Hepatic stellate cell (primary cell): ENCODE measurements at regions not wholly inside any gene's neighbourhood (a gene's known extent, or its start where the extent isn't known, plus 50 kb on each side); places are given as distances from the start of the nearest gene placed in this dataset.
"Not testable (repeated sequence)": the region's sequence is repeated elsewhere in the genome, so short reads cannot be mapped to it uniquely, and the experiment has no call there.

ENCODE experiments used
- DNase-seq: peaks from one replicate; pipeline ENCODE4 v3.0.0; 2011; ENCODE audit warnings: low spot score

DNA sequence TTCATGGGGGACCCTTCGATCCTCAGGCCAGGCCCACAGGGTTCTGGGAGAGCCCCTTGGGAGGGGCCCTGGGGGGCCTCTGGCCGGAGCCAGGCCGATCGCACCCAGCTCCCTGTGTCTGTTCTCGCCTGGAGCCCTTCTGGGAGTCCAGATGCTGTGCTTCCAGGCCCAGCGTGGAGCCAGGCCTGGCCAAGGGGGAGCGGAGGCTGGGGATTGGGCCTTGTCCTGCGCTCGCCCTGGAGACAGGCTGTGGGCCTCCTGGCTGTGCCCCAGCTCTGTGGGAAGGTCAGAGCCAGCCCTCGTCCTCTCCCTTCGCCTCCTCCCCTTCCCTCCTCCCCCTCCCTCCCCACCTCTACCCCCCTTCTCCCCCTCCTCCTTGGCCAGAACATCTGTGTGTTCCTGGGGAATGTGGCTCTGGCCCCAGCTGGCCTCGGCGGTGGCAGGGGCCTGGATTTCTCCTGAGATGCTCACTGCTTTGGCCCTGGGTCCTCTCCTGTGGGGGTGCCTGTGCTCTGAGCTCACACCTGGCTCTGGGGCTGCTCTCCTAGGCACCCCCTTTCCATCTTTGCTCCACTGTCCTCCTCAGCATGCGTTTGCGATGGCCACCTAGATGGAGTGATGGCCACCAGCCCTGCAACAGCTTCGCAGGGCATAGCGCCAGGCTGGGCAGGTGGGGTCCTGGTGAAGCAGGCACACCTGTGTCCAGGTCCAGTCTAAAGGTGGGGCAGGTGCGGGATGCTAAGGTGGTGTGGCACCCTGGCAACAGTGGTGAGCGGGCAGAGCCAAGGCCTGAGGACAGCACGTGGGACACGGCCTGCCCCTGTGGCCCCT is 90.6 kb upstream of the CIBAR2 start:
- DNase-seq: peak; percentile 65

DNA sequence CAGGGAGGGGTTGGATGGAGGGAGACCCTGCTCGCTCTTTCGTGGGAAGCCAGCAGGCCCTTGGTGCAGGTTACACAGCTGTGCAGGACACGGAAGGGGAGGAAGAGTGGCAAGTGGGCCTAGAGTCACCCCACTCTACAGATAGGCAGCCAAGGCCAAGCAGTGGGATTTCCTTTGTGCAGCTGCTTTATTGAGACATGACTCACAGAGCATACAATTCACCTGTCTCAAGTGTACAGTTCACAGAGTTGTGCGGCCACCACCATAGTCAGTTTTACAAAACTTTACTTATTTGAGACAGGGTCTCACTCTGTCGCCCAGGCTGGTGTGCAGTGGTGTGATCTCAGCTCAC is 91.2 kb upstream of the CIBAR2 start:
- DNase-seq: no peak

DNA sequence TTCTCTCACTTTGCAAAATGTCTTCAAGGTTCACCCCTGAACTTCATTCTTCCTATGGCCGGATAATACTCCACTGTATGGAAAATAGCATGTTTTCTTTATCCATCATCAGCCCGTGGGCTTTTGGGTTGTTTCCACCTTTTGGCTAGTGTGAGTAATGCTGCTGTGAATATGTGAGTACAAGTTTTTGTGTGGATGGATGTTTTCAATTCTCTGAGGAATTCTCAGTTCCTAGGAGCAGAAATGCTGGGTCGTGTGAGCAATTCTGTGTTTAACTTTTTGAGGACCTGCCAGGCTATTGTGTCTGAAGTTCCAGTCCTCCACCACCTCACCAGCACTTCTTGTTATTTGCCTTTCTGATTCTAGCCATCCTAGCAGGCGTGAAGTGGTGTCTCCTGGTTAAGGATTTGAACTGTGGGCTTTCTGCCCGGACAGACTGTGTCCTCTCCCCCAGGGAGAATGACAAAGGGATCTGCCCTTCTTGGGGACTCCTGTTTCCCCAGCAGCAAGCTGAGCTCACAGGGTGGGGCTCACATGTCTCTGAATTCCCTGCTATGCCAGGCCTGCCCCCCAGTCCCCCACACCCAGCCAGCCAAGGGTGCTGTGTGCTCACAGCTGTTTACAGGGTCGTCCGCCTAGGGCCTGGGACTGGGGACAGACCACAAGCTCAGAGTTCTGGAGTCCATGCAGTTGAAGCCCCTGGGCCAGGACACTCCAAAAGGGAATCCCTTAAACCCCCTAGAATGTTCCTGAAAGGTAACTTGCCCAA is 92.2 kb upstream of the CIBAR2 start:
- peak; percentile 74 for DNase-seq

DNA sequence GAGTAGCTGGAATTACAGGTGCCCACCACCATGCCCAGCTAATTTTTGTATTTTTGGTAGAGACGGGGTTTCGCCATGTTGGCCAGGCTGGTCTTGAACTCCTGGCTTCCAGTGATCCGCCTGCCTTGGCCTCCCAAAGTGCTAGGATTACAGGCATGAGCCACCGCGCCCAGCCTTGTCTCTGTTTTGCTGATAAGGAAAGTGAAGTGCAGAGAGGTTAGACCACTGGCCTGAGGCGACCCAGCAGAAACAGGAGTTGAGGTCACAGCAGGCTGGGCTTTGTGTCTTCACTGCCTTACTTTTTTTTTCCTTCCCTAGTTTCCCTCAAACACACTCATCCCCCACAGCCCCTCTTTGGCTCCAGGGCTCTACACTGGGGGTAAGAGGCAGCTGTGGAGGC is 93.0 kb upstream of the CIBAR2 start:
- not testable (repeated sequence) for DNase-seq

DNA sequence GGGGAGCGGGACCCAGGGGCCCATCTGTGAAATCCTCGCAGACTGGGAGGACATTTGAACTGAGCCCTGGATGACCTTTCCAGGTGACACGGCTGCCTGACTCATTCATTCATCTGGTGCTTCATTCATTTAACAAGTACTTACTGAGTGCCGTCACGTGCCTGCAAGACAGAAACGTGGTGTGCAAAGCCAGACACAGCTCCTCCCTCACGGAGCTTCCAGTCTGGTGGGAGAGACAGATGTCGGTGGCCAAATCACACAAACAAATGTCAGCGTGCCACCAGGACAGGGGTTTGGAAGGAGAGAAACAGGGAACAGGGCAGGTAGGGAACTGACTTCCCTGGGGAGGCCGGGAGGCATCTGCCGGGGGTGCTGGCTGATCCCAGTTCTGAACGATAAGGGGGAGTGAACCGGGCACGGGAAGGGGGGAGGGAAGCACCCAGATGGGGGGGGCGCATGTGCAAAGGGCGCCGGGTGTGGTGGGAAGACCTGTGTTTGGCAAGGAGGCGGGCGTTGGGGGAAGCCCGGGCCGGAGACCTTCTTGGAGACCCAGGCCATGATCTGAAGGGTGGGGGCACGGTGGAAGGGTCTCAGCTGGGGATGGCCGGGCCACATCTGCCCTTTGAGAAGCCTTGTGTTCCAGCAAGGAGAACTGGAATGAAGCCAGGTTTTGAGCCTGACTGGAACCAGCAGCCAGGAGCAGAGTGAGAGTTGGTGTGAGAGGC is 93.6 kb upstream of the CIBAR2 start:
- peak; percentile 52 for DNase-seq

DNA sequence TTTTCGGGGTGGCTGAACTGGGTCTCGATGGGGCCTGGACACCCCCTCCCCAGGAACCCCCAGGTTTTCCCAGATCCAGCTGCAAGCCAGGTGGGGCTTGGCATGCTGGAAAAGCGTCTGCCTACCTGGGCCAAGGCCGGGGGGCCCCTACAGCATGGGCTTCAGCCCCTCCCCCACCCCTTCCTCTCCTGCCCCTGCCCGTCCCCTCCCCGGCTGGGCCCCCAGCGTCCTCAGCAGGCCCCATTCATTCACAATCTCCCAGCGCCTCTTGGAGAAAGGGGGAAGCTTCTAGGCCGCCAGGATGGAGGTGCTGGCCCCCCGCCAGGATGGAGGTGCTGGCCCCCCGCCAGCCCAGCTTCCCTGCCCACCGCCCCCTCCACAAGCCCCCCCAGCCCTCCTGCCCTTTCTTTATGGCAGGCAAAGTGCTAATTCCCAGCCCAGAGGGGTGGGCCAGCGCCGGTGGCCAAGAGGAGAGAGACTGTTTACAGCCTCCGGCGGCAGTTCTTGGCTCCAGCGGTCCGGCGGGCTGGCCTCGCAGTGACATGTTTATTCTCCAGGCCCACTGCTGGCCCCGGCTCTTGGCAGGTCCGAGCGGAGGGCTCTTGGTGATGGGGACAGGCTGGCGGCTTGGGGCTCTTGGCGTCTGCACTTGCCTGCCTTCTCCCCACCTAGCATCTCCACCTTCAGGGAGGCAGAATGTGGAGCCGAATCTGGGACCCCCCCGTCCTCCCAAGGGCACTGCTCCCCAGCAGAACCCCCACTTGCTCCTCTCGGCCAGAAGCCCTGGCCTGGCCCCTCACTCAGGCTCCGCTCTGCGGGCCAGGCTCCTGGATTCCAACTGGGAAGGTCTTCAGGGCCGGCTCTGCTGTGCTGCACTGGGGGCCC is 94.4 kb upstream of the CIBAR2 start:
- no peak for DNase-seq

DNA sequence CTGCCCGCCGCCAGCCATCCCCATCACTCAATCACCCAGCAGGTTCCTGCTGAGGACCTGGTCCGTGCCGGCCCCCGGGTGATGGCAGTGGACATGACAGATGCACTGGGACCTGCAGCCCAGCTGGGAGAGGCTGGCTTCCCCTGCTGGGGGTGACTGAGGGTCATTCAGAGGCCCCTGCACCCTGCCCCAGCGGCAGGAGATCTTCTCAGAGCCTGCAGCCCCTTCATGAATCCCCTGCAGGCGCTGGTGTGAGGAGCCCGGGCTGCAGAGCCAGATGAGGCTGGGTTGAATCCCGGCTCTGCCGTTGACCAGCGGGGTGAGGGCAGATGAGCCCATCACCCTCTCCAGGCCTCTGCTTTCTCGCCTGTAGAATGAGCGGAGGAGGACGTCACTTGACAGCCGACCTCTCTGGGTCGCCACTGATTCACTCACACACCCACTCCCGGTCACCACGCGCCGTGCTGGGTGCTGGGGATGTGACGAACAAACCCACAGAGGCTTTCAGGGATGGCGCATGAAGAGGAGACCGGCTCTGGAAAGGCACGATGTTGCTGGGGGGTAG is 95.2 kb upstream of the CIBAR2 start:
- peak; percentile 65 for DNase-seq

DNA sequence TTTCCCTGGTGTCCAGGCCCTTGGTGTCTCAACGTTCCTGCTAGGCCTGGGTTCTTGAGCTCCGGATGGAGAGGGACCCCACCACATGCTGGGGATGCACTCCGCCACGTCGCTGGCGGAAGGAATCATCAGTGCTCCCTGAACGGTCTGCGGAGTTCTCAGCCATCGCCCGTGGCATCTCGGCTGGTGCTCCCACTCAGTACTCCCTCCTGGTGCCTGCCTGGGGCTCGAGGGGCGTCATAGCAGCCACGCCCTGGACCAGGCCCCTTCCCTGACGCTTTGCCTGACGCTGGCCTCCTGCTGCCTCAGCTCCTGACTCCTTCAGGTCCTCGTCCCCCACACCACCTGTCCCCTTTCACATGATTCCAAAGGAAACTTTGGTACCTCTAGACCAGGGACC is 95.9 kb upstream of the CIBAR2 start:
- DNase-seq: no peak

DNA sequence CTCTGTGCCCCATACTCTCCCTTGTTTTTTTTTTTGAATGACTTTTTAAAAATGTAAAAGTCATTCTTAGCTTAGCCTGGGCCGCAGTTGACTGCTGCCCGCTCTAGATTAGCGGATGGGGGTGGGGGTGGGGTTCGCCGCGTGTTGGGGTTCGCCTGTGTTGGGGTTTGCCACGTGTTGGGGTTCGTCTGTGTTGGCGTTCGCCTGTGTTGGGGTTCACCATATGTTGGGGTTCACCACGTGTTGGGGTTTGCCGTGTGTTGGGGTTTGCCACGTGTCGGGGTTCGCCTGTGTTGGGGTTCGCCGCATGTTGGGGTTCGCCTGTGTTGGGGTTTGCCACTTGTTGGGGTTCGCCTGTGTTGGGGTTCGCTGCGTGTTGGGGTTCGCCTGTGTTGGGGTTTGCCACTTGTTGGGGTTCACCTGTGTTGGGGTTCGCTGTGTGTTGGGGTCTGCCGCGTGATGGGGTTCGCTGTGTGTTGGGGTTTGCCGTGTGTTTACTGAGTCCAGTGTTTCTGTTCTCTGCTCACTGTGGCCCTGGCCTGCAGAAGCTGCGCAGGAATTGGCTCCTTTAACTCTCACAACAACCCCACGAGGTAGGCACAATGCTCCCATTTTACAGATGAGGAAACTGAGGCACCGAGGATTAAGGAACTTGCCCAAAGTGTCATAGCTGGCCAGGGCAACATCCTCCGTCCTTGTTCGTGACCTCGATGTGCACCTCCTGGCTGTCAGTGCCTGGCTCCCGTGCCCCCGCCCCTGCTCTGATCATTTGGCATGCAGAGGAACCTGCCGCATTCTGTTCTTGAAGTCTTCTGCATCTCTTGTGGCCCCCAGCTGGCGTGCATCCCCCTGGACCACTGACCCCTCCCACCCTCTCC is 96.6 kb upstream of the CIBAR2 start:
- DNase-seq: no peak

DNA sequence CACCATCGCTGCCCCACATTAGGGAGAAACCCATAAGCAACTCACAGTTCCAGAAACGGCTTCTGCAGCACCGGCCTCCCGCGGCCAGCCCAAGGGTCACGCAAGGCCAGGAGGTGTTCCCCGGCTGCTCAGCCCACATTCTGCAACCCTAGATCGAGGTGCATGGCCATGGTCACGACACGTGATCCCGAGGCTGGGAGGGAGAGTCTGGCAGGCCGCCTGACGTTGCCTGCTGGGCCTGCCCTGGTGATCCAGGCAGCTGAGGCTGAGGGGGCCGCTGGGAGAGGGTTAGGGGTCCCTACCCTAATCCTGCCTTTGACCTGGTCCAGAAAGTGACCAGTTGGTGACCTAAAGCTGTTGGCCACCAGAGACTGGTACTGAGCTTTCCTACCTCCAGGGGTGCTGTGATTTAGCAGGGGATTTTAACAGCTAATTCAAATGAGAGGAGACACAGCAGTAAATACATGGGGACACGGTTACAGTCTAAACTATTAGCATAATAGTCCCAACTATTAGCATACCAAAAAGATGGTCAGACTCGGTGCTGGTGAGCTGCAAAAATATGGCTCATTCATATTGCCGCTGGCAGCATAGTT is 97.4 kb upstream of the CIBAR2 start:
- DNase-seq: no peak

DNA sequence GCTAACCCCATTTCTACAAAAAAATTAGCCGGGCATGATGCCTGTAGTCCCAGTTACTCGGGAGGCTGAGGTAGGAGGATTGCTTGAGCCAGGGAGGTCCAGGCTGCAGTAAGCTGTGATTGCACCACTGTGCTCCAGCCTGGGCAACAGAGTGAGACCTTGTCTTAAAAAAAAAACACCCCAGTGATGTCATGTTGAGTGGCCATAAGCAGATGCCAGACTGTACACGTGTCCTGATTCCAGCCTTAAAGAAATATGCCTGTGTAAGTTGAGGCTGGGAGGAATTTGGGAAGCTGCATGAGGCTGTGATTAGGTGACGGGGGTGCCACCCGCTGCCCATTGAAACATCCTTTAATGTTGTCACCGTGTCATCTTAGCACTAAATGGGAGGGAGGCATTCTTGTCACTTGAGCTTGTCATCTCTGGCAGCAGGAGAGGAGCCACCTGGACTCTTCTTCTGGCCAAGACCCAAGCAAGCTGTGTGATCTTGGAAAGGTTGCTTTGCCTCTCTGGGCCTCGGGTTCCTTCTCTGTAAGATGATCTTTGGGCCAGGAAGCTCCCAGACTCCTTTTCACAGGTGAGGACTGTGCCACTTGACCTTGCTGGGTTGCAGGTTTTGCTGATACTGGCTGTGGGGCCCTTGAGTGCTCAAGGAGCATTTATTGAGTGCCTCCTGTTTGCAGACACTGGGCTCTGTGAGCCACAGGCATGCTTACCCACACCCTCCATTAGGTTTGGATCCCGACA is 98.3 kb upstream of the CIBAR2 start:
- DNase-seq: peak; percentile 88

DNA sequence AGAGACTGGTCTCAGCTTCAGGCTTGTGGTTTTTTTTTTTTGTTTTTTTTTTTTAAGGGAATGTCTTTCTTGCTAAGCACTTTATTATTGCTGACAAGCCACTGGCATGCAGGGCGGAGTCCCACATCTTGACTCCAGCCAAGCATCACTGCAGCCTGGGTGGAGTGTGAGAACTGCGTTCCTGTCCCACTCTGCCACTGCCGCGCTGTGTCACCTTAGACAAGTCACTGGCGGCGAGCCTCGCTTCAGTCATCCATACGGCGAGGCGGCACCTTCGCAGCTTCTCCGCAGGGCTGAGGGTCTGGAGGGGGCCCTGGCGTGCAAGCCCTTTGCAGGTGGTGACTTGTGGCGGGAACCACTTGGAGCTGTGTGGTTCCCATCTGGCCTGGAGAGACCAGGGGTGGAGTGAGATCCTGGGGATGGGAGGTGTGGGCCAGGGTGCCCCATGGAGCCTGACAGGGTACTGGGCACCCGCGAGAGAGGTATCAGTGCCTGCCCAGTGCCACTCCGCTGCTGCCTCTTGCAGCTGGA is 99.1 kb upstream of the CIBAR2 start:
- peak; percentile 85 for DNase-seq

DNA sequence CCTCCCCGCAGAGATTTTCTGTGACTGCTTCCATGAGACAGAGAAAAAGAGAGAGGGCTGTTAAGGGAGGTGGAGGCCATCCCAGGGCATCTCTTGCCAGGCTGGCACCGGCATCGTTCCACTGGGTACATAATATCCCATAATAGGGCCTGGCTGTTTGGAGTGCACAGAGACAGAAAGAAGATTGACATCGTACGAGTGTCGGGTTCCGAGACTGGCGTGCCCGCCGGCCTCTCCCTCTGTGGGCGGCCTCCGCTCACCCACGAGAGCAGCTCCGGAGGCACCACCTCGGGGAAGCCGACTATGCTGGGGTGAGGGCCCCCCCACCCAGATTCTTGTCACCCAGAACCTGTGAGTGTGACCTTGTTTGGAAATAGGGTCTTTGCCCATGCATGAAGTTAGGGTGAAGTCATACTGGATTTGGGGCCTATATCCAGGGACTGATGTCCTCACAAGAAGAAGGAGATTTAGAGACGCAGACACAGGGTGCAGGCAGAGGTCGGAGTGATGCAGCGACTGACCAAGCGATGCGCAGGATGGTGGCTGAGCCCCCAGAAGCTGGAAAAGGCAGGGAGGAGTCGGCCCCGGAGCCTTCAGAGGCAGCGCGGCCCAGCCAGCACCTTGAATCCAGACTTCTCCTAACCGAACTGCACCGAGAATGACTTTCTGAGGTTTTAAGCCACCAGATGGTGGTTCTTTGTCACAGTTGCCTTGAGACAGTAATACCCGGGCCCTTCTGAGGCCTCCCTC is 101.8 kb upstream of the CIBAR2 start:
- DNase-seq: no peak

DNA sequence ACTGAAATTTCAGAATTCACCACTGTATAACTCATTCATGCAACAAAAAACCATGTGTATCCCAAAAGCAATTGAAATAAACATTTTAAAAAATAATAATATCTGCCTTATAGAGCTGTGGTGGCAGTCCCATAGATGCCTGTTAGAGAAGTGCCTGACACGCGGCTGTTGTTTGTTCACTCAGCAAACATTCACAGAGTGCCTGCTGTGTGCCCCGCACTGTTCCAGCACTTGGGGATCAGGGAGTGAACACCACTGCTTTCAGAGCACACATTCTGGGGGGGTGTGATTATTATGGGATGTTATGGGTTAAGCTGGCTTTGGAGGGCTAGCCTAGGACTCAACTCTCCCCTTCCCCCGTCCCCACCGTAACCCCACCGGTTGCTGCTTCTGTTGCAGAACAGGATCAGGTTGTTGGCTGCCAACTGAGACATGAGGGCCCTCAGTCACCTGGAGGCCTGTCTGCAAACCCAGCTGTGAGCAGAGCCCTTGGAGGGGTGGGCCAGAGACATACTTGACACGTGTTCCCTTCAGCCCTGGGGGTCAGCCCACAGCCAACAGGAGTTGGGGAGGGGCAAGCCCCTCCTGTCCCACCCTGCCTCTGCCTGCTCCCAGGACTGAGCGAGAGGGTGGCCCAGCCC is 103.3 kb upstream of the CIBAR2 start:
- no peak for DNase-seq

DNA sequence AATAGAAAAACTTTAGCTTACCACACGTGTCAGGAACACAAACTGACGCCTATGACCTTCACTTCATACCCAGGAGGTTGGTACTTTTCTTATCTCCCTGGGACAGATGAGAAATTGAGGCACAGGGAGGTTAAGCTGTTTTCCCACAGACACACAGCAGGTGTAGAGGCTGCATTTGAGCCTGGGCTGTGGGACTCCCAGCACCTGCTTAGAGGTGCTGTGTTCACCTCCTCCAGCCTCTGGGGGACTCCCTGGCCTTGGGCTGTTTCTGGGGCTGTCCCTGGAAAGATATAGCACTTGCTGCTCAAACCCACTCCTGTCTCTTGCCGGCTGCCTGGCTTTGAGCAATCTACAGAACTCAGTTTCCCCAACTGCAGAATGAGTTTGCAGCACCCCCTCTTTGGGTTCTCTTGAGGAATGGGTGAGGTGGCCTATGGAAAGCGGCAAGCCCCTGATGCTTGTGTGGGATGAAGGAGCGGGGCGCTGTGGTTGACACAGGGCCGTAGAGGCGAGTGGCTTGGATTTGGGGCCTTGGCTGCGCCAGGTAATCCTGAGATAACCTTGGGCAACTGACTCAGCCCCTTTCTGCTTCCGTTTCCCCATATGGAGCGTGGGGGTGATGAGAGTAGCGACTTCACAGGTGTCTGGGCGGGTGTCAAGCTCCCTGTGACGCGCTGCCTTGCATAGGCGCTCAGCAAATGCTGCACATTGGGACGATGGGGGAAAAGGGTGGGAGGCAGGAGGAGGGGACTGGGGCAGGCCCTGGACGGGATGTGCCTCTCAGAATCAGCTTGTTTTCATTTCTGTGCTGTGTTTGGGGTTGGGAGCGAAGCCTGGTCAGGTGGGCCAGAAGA is 104.5 kb upstream of the CIBAR2 start:
- DNase-seq: no peak

DNA sequence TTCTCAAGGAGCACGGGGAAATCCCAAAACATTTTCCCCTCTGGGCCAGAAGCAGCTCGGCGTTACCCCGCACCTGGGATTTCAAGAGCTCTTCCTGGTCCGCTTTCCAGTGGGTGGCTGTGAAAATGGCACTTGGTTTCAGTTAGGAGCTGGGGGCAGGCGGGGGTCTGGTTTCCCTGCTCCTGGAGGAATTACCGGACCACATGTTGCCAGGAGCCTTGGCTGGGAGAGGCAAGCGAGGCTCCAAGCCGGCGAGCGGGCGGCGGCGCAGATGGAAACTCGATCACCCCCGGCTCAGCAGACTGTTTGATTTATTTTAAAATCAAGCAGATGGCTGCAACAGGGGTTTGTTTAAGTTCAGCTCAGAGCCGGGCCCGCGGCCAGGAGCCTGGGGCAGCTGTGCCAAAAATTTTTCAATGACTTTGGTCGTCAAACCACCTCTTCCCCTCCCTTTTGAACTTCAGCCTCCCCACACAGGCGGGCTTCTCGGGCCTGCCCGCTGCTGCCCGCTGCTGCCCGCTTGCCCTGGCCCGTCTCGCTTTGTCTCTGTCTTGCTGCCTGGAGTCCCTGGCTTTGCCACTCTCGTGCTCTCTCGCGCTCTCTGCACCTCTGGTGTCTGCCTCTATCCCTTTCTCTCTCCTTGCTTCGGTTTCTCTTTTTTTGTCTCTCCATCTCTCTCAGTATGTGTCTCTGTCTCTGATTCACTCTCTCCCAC is 108.0 kb upstream of the CIBAR2 start:
- DNase-seq: peak; percentile 82
